Epidermal melanocyte (primary cell): ENCODE measurements at regions not wholly inside any gene's neighbourhood (a gene's known extent, or its start where the extent isn't known, plus 50 kb on each side); places are given as distances from the start of the nearest gene placed in this dataset.
"Not testable (repeated sequence)": the region's sequence is repeated elsewhere in the genome, so short reads cannot be mapped to it uniquely, and the experiment has no call there.

ENCODE experiments used
- DNase-seq: peaks from one replicate; pipeline ENCODE4 v3.0.0; 2011; ENCODE audit warnings: low spot score; ENCODE audit not compliant: insufficient read length

- DNase-seq: no peak
Observed at GRCh38 chr6:109255087-109255486, 127.2 kb downstream of the CD164 start.

- no peak for DNase-seq
Observed at GRCh38 chr6:109253366-109253765, 128.9 kb downstream of the CD164 start.

- DNase-seq: no peak
Observed at GRCh38 chr6:109252261-109253041, 129.8 kb downstream of the CD164 start.

- no peak for DNase-seq
Observed at GRCh38 chr6:109251839-109252238, 130.4 kb downstream of the CD164 start.

GRCh38 chr6:109250544-109251156 is 131.6 kb downstream of the CD164 start:
- DNase-seq: not testable (repeated sequence)

GRCh38 chr6:109243863-109244825 is 138.1 kb downstream of the CD164 start:
- no peak for DNase-seq

GRCh38 chr6:109242925-109243324 is 139.3 kb downstream of the CD164 start:
- DNase-seq: no peak

GRCh38 chr6:109242029-109242428 is 140.2 kb downstream of the CD164 start:
- no peak for DNase-seq

GRCh38 chr6:109241199-109241598 is 141.1 kb downstream of the CD164 start:
- no peak for DNase-seq

GRCh38 chr6:109240370-109241084 is 141.7 kb downstream of the CD164 start:
- DNase-seq: no peak

- peak; percentile 32 for DNase-seq
Observed at GRCh38 chr6:109239651-109240321, 142.5 kb downstream of the CD164 start.

GRCh38 chr6:109239160-109239559 is 143.1 kb downstream of the CD164 start:
- DNase-seq: no peak

- DNase-seq: no peak
Observed at GRCh38 chr6:109238396-109238795, 143.1 kb downstream of the CEP57L1 start.

GRCh38 chr6:109237986-109238329 is 142.7 kb downstream of the CEP57L1 start:
- no peak for DNase-seq

GRCh38 chr6:109237077-109237985 is 142.0 kb downstream of the CEP57L1 start:
- no peak for DNase-seq

- no peak for DNase-seq
Observed at GRCh38 chr6:109236115-109237076, 141.1 kb downstream of the CEP57L1 start.

- DNase-seq: no peak
Observed at GRCh38 chr6:109235481-109236038, 140.3 kb downstream of the CEP57L1 start.

GRCh38 chr6:109230453-109230852 is 135.1 kb downstream of the CEP57L1 start:
- DNase-seq: no peak
